T-helper 2 cell treated with Interferon-gamma antibody and Interleukin-4, amounts not matched to agents 5 μg/mL and 100 μg/mL, for 36 hours (primary cell): ENCODE measurements at regions not wholly inside any gene's neighbourhood (a gene's known extent, or its start where the extent isn't known, plus 50 kb on each side); places are given as distances from the start of the nearest gene placed in this dataset.
"Not testable (repeated sequence)": the region's sequence is repeated elsewhere in the genome, so short reads cannot be mapped to it uniquely, and the experiment has no call there.

ENCODE experiments used
- DNase-seq: peaks from one replicate; pipeline ENCODE4 v3.0.0; 2021; ENCODE audit warnings: low spot score
- H3K27ac Mint-ChIP-seq: one replicate; pipeline ENCODE4 v1.8.0; 2021; ENCODE audit warnings: mild to moderate bottlenecking, mixed read lengths
- H3K27me3 Mint-ChIP-seq: one replicate; pipeline ENCODE4 v1.8.0; 2021; ENCODE audit warnings: low read depth, mixed read lengths
- H3K36me3 Mint-ChIP-seq: one replicate; pipeline ENCODE4 v1.8.0; 2021; ENCODE audit warnings: low read depth, mixed read lengths
- H3K4me1 Mint-ChIP-seq: one replicate; pipeline ENCODE4 v1.8.0; 2021; ENCODE audit warnings: low read depth, mixed read lengths
- H3K4me3 Mint-ChIP-seq: one replicate; pipeline ENCODE4 v1.8.0; 2022; ENCODE audit warnings: mild to moderate bottlenecking, moderate library complexity, mixed read lengths
- H3K9me3 Mint-ChIP-seq: one replicate; pipeline ENCODE4 v1.8.0; 2021; ENCODE audit warnings: mixed read lengths

GRCh38 chr12:131397493-131398181 lies 313.3 kb upstream of the SFSWAP start:
- Mint-ChIP-seq H3K27ac (no peak overlapping the region), H3K4me1 (no peaks in the 10 kb centered on the region), H3K36me3 (no peaks in the 10 kb centered on the region), H3K4me3 (no peak overlapping the region), H3K27me3 (no peaks in the 10 kb centered on the region), H3K9me3 (peaks cover 16% of the 10 kb centered on the region)
- DNase-seq, result no peak

- Mint-ChIP-seq H3K4me3 (no peak overlapping the region), H3K4me1 (no peaks in the 10 kb centered on the region), H3K27me3 (no peaks in the 10 kb centered on the region), H3K27ac (no peak overlapping the region), H3K36me3 (no peaks in the 10 kb centered on the region), H3K9me3 (peaks cover 16% of the 10 kb centered on the region)
- no peak for DNase-seq
Measured at GRCh38 chr12:131399000-131399399, 311.9 kb upstream of the SFSWAP start.

- not testable (repeated sequence) for H3K4me3 Mint-ChIP-seq, H3K27ac Mint-ChIP-seq, H3K27me3 Mint-ChIP-seq, H3K4me1 Mint-ChIP-seq, DNase-seq, H3K36me3 Mint-ChIP-seq
- peaks cover 16% of the 10 kb centered on the region for H3K9me3 Mint-ChIP-seq
Measured at GRCh38 chr12:131400668-131401294, 310.1 kb upstream of the SFSWAP start.

GRCh38 chr12:131401907-131402633 lies 308.8 kb upstream of the SFSWAP start:
- H3K27me3 Mint-ChIP-seq, H3K27ac Mint-ChIP-seq, H3K4me1 Mint-ChIP-seq, H3K36me3 Mint-ChIP-seq, DNase-seq, H3K4me3 Mint-ChIP-seq: not testable (repeated sequence)
- H3K9me3 Mint-ChIP-seq, result peaks cover 14% of the 10 kb centered on the region

GRCh38 chr12:131402781-131403396 lies 308.0 kb upstream of the SFSWAP start:
- Mint-ChIP-seq H3K36me3 (no peaks in the 10 kb centered on the region), H3K27ac (no peak overlapping the region), H3K4me3 (no peak overlapping the region), H3K4me1 (no peaks in the 10 kb centered on the region), H3K9me3 (peaks cover 13% of the 10 kb centered on the region), H3K27me3 (no peaks in the 10 kb centered on the region)
- DNase-seq, result no peak

- H3K27me3 Mint-ChIP-seq, result no peaks in the 10 kb centered on the region
- H3K27ac Mint-ChIP-seq, result no peak overlapping the region
- H3K9me3 Mint-ChIP-seq, result peaks cover 5% of the 10 kb centered on the region
- H3K4me1 Mint-ChIP-seq, result no peaks in the 10 kb centered on the region
- no peak overlapping the region for H3K4me3 Mint-ChIP-seq
- no peaks in the 10 kb centered on the region for H3K36me3 Mint-ChIP-seq
- DNase-seq, result no peak
Measured at GRCh38 chr12:131403676-131404075, 307.2 kb upstream of the SFSWAP start.

- no peak for DNase-seq
Measured at GRCh38 chr12:131404705-131405104, 306.2 kb upstream of the SFSWAP start.

GRCh38 chr12:131407221-131408035 lies 303.5 kb upstream of the SFSWAP start:
- H3K4me3 Mint-ChIP-seq, result no peak overlapping the region
- H3K27me3 Mint-ChIP-seq, result no peaks in the 10 kb centered on the region
- H3K9me3 Mint-ChIP-seq, result no peaks in the 10 kb centered on the region
- H3K27ac Mint-ChIP-seq, result no peak overlapping the region
- DNase-seq, result no peak
- H3K4me1 Mint-ChIP-seq, result no peaks in the 10 kb centered on the region
- no peaks in the 10 kb centered on the region for H3K36me3 Mint-ChIP-seq

More at GRCh38 chr12:131404705-131405104, 306.2 kb upstream of the SFSWAP start:
- no peaks in the 10 kb centered on the region for H3K9me3 Mint-ChIP-seq
- no peaks in the 10 kb centered on the region for H3K36me3 Mint-ChIP-seq
- H3K27ac Mint-ChIP-seq, result no peak overlapping the region
- no peaks in the 10 kb centered on the region for H3K4me1 Mint-ChIP-seq
- H3K27me3 Mint-ChIP-seq, result no peaks in the 10 kb centered on the region
- no peak overlapping the region for H3K4me3 Mint-ChIP-seq

GRCh38 chr12:131408036-131408365 lies 302.9 kb upstream of the SFSWAP start:
- Mint-ChIP-seq H3K4me3 (no peak overlapping the region), H3K27ac (no peak overlapping the region), H3K36me3 (no peaks in the 10 kb centered on the region)

GRCh38 chr12:131408484-131408883 lies 302.4 kb upstream of the SFSWAP start:
- no peak for DNase-seq
- Mint-ChIP-seq H3K27ac (no peak overlapping the region), H3K4me1 (no peaks in the 10 kb centered on the region), H3K27me3 (no peaks in the 10 kb centered on the region), H3K9me3 (no peaks in the 10 kb centered on the region), H3K4me3 (no peak overlapping the region), H3K36me3 (no peaks in the 10 kb centered on the region)

More at GRCh38 chr12:131408036-131408365, 302.9 kb upstream of the SFSWAP start:
- H3K9me3 Mint-ChIP-seq, result no peaks in the 10 kb centered on the region
- H3K27me3 Mint-ChIP-seq, result no peaks in the 10 kb centered on the region
- no peak for DNase-seq
- no peaks in the 10 kb centered on the region for H3K4me1 Mint-ChIP-seq

- no peaks in the 10 kb centered on the region for H3K36me3 Mint-ChIP-seq
Measured at GRCh38 chr12:131409211-131409610, 301.7 kb upstream of the SFSWAP start.

GRCh38 chr12:131411827-131412226 lies 299.1 kb upstream of the SFSWAP start:
- not testable (repeated sequence) for DNase-seq, H3K4me3 Mint-ChIP-seq, H3K36me3 Mint-ChIP-seq, H3K9me3 Mint-ChIP-seq, H3K4me1 Mint-ChIP-seq, H3K27ac Mint-ChIP-seq, H3K27me3 Mint-ChIP-seq

More at GRCh38 chr12:131409211-131409610, 301.7 kb upstream of the SFSWAP start:
- Mint-ChIP-seq H3K4me3 (no peak overlapping the region), H3K9me3 (no peaks in the 10 kb centered on the region), H3K27ac (no peak overlapping the region), H3K27me3 (no peaks in the 10 kb centered on the region), H3K4me1 (no peaks in the 10 kb centered on the region)
- no peak for DNase-seq

- H3K27me3 Mint-ChIP-seq, result no peaks in the 10 kb centered on the region
- no peak overlapping the region for H3K27ac Mint-ChIP-seq
- no peaks in the 10 kb centered on the region for H3K36me3 Mint-ChIP-seq
- H3K4me3 Mint-ChIP-seq, result no peak overlapping the region
- H3K9me3 Mint-ChIP-seq, result no peaks in the 10 kb centered on the region
- H3K4me1 Mint-ChIP-seq, result no peaks in the 10 kb centered on the region
- DNase-seq, result no peak
Measured at GRCh38 chr12:131413006-131413405, 297.9 kb upstream of the SFSWAP start.
